Stomach (tissue), 8 donors: ENCODE measurements at regions not wholly inside any gene's neighbourhood (a gene's known extent, or its start where the extent isn't known, plus 50 kb on each side); places are given as distances from the start of the nearest gene placed in this dataset.

ENCODE experiments used
- DNase-seq, 2 donors: peaks; one replicate each; pipeline versions ENCODE4 v3.0.0 to v3.0.0-alpha.2; 2013 to 2019
- H3K27ac ChIP-seq, 5 donors: fragments of 200-600 bp in 4 of 5; sonication (generic) in 4 of 5; one replicate each; pipeline ENCODE4 v1.5.1; 2013 to 2019; ENCODE audit warnings: mild to moderate bottlenecking in 1 of 5, moderate library complexity in 1 of 5
- H3K27me3 ChIP-seq, 3 donors: fragments of 200-600 bp; sonication (generic); one replicate each; pipeline ENCODE4 v1.5.1; 2017 to 2019; ENCODE audit warnings: mixed run types in 1 of 3
- H3K36me3 ChIP-seq, 4 donors: fragments of 200-600 bp; sonication (generic); 1 replicate in 3 of 4; 2 replicates in 1 of 4; pipeline ENCODE4 v1.5.1; 2016 to 2019
- H3K4me1 ChIP-seq, 4 donors: fragments of 200-600 bp; sonication (generic); one replicate each; pipeline ENCODE4 v1.5.1; 2016 to 2019
- H3K4me3 ChIP-seq, 4 donors: fragments of 200-600 bp; sonication (generic) in 3 of 4; one replicate each; pipeline ENCODE4 v1.5.1; 2016 to 2019; ENCODE audit warnings: mild to moderate bottlenecking in 1 of 4
- H3K9me3 ChIP-seq, 4 donors: fragments of 200-600 bp; sonication (generic); one replicate each; pipeline ENCODE4 v1.5.1; 2016 to 2019
- CTCF ChIP-seq, 7 experiments: fragments of 450-650 bp in 4 of 7; fragments of 200-600 bp in 3 of 7; sonication (generic) in 3 of 7; IDR thresholded peaks; one replicate each; pipeline ENCODE4 v1.5.1; 2016 to 2019; ENCODE audit warnings: antibody characterized with exemption in 7 of 7, control low read depth in 2 of 7, mild to moderate bottlenecking in 1 of 7
- EP300 ChIP-seq: sonication (generic); formaldehyde crosslinking; IDR thresholded peaks from one replicate; pipeline ENCODE4 v1.6.1; 2017; ENCODE audit warnings: antibody characterized with exemption
- POLR2A ChIP-seq, 4 donors: fragments of 450-650 bp; IDR thresholded peaks; one replicate each; pipeline ENCODE4 v1.6.1; 2016; ENCODE audit warnings: antibody characterized with exemption in 4 of 4, control low read depth in 2 of 4, mild to moderate bottlenecking in 1 of 4, moderate library complexity in 1 of 4
- POLR2AphosphoS5 ChIP-seq, 3 donors: sonication (generic); formaldehyde crosslinking; IDR thresholded peaks; one replicate each; pipeline ENCODE4 v1.6.1; 2016; ENCODE audit warnings: antibody characterized with exemption in 3 of 3
- WGBS, 5 donors: extraction: QIAGEN DNeasy Blood & Tissue Kit in 3 of 5; methylation state at CpG; one replicate each; pipeline versions ENCODE4 v1.1.5 to v1.1.7; 2013 to 2018; 5-methylcytosine and 5-hydroxymethylcytosine counted together
- intact Hi-C: fragments of 100-400 bp; cut with DNase I; formaldehyde crosslinking; loops from one replicate; pipeline ENCODE4 v1.15.1; 2023; ENCODE audit warnings: low total_unique reads
- donor health status: healthy with polysubstance abuse.
- donor health status: Bipolar disorder and iron deficiency.
- donor health status: healthy.

- no peak overlapping the region for H3K4me3 ChIP-seq
- TF ChIP-seq CTCF (IDR thresholded peaks at IDR 0.05) (no peak), POLR2A (IDR thresholded peaks at IDR 0.05) (no peak), EP300 (no peak), POLR2AphosphoS5 (IDR thresholded peaks at IDR 0.05) (no peak)
- H3K36me3 ChIP-seq = no peaks in the 10 kb centered on the region
- DNase-seq = no peak
- no peak overlapping the region for H3K27ac ChIP-seq
- peaks cover 0 to 7% (median 0%) of the 10 kb centered on the region in 4 donors for H3K9me3 ChIP-seq
- H3K27me3 ChIP-seq = no peaks in the 10 kb centered on the region
- intact Hi-C loops = no loop called here
- no peaks in the 10 kb centered on the region for H3K4me1 ChIP-seq
Observed at GRCh38 chr6:9360881-9361280, 925.5 kb upstream of the SLC35B3 start.

DNA sequence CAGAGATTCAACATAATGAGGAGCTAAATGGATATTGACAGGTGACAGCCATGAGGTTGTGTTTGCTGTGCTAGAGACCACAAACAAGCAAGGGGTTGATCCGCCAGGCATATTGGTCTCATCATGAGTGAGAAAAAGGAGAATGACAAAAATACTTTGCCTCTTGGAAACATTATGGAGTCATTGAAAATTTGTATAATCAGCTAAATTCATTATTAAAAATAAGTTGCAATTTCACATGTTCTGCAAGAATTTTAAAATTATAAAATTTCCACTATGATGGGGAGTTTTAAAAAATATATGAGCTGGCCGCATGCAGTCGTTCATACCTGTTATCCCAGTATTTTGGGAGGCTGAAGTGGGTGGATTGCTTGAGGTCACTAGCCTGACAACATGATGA, 912.3 kb upstream of the SLC35B3 start:
- Histone ChIP-seq H3K4me3 (no peak overlapping the region), H3K36me3 (no peaks in the 10 kb centered on the region), H3K4me1 (no peaks in the 10 kb centered on the region), H3K27ac (no peak overlapping the region), H3K9me3 (no peaks in the 10 kb centered on the region), H3K27me3 (no peaks in the 10 kb centered on the region)
- TF ChIP-seq POLR2AphosphoS5 (IDR thresholded peaks at IDR 0.05) (no peak), CTCF (IDR thresholded peaks at IDR 0.05) (no peak), POLR2A (IDR thresholded peaks at IDR 0.05) (no peak), EP300 (no peak)
- no peak for DNase-seq
- intact Hi-C loops = no loop called here
- 84 to 90% (median 89%) methylated on average over 3 of the region's 3 CpGs for WGBS, 5 donors

- Histone ChIP-seq H3K27me3 (no peaks in the 10 kb centered on the region), H3K36me3 (no peaks in the 10 kb centered on the region), H3K9me3 (no peaks in the 10 kb centered on the region), H3K4me1 (no peaks in the 10 kb centered on the region), H3K4me3 (no peak overlapping the region), H3K27ac (no peak overlapping the region)
- WGBS, 5 donors = 63 to 81% (median 77%) methylated on average over 2 of the region's 2 CpGs
- no peak for DNase-seq
- intact Hi-C loops = no loop called here
- TF ChIP-seq EP300 (no peak), POLR2AphosphoS5 (IDR thresholded peaks at IDR 0.05) (no peak), CTCF (IDR thresholded peaks at IDR 0.05) (no peak)
Observed at GRCh38 chr6:9346923-9347322, 911.6 kb upstream of the SLC35B3 start.

- DNase-seq = no peak
- no peaks in the 10 kb centered on the region for H3K27me3 ChIP-seq
- no peak overlapping the region for H3K27ac ChIP-seq
- no peak overlapping the region for H3K4me3 ChIP-seq
- H3K36me3 ChIP-seq = no peaks in the 10 kb centered on the region
- WGBS, 5 donors = 78 to 89% (median 83%) methylated on average over 10 of the region's 10 CpGs
- intact Hi-C loops = no loop called here
- no peak for TF ChIP-seq EP300
- no peak for TF ChIP-seq POLR2A (IDR thresholded peaks at IDR 0.05)
- no peak for TF ChIP-seq CTCF (IDR thresholded peaks at IDR 0.05)
- TF ChIP-seq POLR2AphosphoS5 (IDR thresholded peaks at IDR 0.05) = no peak
- no peaks in the 10 kb centered on the region for H3K4me1 ChIP-seq
- peaks cover 0 to 1% (median 0%) of the 10 kb centered on the region in 4 donors for H3K9me3 ChIP-seq
Observed at GRCh38 chr6:9335431-9335830, 900.1 kb upstream of the SLC35B3 start.
